ENCODE measurements at regions not wholly inside any gene's neighbourhood (a gene's known extent, or its start where the extent isn't known, plus 50 kb on each side); places are given as distances from the start of the nearest gene placed in this dataset.

GRCh38 chr6:153673750-153674149, 365.3 kb upstream of the OPRM1 start:
- TF ChIP-seq POLR2AphosphoS5 (IDR thresholded peaks at IDR 0.05) (no peak), SMC3 (conservative IDR thresholded peaks at IDR 0.05; ENCODE audit: poor library complexity) (no peak), REST (IDR thresholded peaks at IDR 0.05; ENCODE audit: borderline replicate concordance) (no peak), MXI1 (conservative IDR thresholded peaks at IDR 0.05; ENCODE audit: poor library complexity, severe bottlenecking) (no peak), RAD21 (conservative IDR thresholded peaks at IDR 0.05) (no peak), EP300 (conservative IDR thresholded peaks at IDR 0.05; ENCODE audit: poor library complexity, severe bottlenecking) (no peak), EZH2 (IDR thresholded peaks at IDR 0.05; ENCODE audit: borderline replicate concordance, insufficient read depth, low read length, poor library complexity, severe bottlenecking) (no peak), TAF1 (IDR thresholded peaks at IDR 0.05; ENCODE audit: low read depth) (no peak), CTCF (IDR thresholded peaks at IDR 0.05; ENCODE audit: poor library complexity, severe bottlenecking) (no peak)
- Histone ChIP-seq H3K27ac (ENCODE audit: low read length) (no peak overlapping the region), H3K4me3 (ENCODE audit: low read length) (no peak overlapping the region), H4K20me1 (ENCODE audit: insufficient read depth) (no peaks in the 10 kb centered on the region), H3K27me3 (ENCODE audit: insufficient read depth, low read depth, low read length) (no peaks in the 10 kb centered on the region), H3K79me2 (replicated peaks; ENCODE audit: insufficient read depth, low read length) (no peaks in the 10 kb centered on the region), H3K4me2 (ENCODE audit: low read length) (no peak overlapping the region), H3K9me3 (ENCODE audit: low read length) (no peaks in the 10 kb centered on the region), H3F3A (ENCODE audit: insufficient read depth, low read length, poor library complexity, severe bottlenecking) (no peaks in the 10 kb centered on the region), H3K9ac (ENCODE audit: low read length) (no peak overlapping the region), H3K9me2 (ENCODE audit: insufficient read depth, low read length) (no peaks in the 10 kb centered on the region), H2AFZ (ENCODE audit: low read depth, low read length) (no peak overlapping the region), H3K36me3 (ENCODE audit: insufficient read depth, low read length) (no peaks in the 10 kb centered on the region)

- no peak overlapping the region for H3K4me2 ChIP-seq (ENCODE audit: low read length)
- no peaks in the 10 kb centered on the region for H3K79me2 ChIP-seq (replicated peaks; ENCODE audit: insufficient read depth, low read length)
- no peak overlapping the region for H3K27ac ChIP-seq (ENCODE audit: low read length)
- no peaks in the 10 kb centered on the region for H3F3A ChIP-seq (ENCODE audit: insufficient read depth, low read length, poor library complexity, severe bottlenecking)
- no peaks in the 10 kb centered on the region for H3K9me2 ChIP-seq (ENCODE audit: insufficient read depth, low read length)
- no peaks in the 10 kb centered on the region for H3K36me3 ChIP-seq (ENCODE audit: insufficient read depth, low read length)
- TF ChIP-seq EZH2 (IDR thresholded peaks at IDR 0.05; ENCODE audit: borderline replicate concordance, insufficient read depth, low read length, poor library complexity, severe bottlenecking) (no peak), RAD21 (conservative IDR thresholded peaks at IDR 0.05) (no peak), POLR2AphosphoS5 (IDR thresholded peaks at IDR 0.05) (no peak), CTCF (IDR thresholded peaks at IDR 0.05; ENCODE audit: poor library complexity, severe bottlenecking) (no peak), TAF1 (IDR thresholded peaks at IDR 0.05; ENCODE audit: low read depth) (no peak), REST (IDR thresholded peaks at IDR 0.05; ENCODE audit: borderline replicate concordance) (no peak), SMC3 (conservative IDR thresholded peaks at IDR 0.05; ENCODE audit: poor library complexity) (no peak), MXI1 (conservative IDR thresholded peaks at IDR 0.05; ENCODE audit: poor library complexity, severe bottlenecking) (no peak), EP300 (conservative IDR thresholded peaks at IDR 0.05; ENCODE audit: poor library complexity, severe bottlenecking) (no peak)
- H2AFZ ChIP-seq (ENCODE audit: low read depth, low read length), result no peak overlapping the region
- H4K20me1 ChIP-seq (ENCODE audit: insufficient read depth), result no peaks in the 10 kb centered on the region
- no peak overlapping the region for H3K4me3 ChIP-seq (ENCODE audit: low read length)
- H3K9ac ChIP-seq (ENCODE audit: low read length), result no peak overlapping the region
- no peaks in the 10 kb centered on the region for H3K9me3 ChIP-seq (ENCODE audit: low read length)
- no peaks in the 10 kb centered on the region for H3K27me3 ChIP-seq (ENCODE audit: insufficient read depth, low read depth, low read length)
Observed at GRCh38 chr6:153673225-153673624, 365.8 kb upstream of the OPRM1 start.

All from neural cell (in vitro differentiated cells).